ENCODE measurements at regions not wholly inside any gene's neighbourhood (a gene's known extent, or its start where the extent isn't known, plus 50 kb on each side); places are given as distances from the start of the nearest gene placed in this dataset.

DNA sequence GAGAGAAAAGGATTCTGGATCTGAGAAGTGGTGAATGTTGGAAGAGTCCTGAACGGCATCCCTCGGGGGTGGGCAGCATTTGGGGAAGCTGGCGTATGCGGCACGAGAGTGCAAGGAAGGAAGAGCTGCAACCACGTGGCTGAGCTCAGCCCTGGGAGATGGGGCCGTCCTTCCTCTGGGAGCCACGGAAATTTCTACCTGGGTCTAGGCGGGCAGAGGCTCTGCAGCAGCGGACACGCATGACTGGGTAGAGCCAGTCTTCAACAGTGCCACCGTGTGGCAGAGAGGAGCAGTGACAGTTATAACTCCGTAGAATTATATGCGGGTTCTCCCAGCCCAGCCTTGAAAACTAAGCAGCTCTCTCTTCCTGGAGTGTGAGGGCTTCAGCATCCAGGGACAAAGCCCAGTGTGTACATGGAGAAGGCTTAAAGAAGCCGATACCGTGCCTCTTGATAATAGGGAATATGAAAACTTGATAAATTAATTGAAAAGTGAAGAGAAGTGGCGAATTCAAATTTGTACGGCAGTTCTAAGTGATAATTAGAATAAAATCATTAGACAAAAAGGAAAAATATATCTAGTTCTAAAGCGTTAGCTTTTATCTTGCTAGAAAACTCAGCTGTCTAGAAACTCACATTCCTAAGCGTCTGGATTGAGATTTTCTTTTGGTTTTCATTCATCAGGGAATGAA is 82.9 kb upstream of the STXBP6 start:
- no peak for TF ChIP-seq POLR2A (IDR thresholded peaks at IDR 0.05)
- TF ChIP-seq, protein P1, sequence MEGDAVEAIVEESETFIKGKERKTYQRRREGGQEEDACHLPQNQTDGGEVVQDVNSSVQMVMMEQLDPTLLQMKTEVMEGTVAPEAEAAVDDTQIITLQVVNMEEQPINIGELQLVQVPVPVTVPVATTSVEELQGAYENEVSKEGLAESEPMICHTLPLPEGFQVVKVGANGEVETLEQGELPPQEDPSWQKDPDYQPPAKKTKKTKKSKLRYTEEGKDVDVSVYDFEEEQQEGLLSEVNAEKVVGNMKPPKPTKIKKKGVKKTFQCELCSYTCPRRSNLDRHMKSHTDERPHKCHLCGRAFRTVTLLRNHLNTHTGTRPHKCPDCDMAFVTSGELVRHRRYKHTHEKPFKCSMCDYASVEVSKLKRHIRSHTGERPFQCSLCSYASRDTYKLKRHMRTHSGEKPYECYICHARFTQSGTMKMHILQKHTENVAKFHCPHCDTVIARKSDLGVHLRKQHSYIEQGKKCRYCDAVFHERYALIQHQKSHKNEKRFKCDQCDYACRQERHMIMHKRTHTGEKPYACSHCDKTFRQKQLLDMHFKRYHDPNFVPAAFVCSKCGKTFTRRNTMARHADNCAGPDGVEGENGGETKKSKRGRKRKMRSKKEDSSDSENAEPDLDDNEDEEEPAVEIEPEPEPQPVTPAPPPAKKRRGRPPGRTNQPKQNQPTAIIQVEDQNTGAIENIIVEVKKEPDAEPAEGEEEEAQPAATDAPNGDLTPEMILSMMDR (IDR thresholded peaks at IDR 0.05): peak; percentile 80 to 92 (median 86)

All from prostate gland (tissue), 2 donors.